ENCODE measurements at regions not wholly inside any gene's neighbourhood (a gene's known extent, or its start where the extent isn't known, plus 50 kb on each side); places are given as distances from the start of the nearest gene placed in this dataset.

DNA sequence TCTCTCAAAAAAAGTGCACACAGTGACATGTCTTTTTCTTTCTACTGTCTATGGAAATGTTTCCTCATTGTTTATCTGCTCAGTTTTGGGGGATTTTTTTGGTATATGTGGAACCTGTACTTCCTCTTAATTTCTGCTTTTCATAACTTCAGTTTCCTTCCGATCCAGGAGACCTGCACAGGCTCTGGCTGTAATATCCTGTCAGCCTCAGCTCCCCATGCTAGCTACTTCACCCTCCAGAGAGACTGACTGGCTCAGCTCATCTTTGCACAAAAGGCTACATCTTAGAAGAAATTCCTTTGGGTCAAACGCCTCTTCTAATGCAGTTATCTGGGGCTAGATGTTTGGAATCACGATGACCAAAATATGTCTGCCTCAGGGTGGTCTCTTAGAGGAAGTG is 378.4 kb downstream of the RND3 start:
- H3K27ac ChIP-seq, result no peak overlapping the region
- H3K4me1 ChIP-seq, result no peaks in the 10 kb centered on the region
- no peak overlapping the region for H3K4me3 ChIP-seq
- no peaks in the 10 kb centered on the region for H3K36me3 ChIP-seq
- WGBS, 2 donors (ENCODE audit: low coverage in 1 of 2), result 63 to 64% methylated on average over 3 of the region's 3 CpGs
- in situ Hi-C loops (cut with MboI; ENCODE audit: low pct_ligation_motif_present in 1 of 4, low pct_unique_long_range_greater_than_20kb in 1 of 4, low sequenced_read_pairs in 3 of 4) (no loop called here), intact Hi-C loops (cut with DNase I; ENCODE audit: low total_unique reads) (no loop called here)
- no peaks in the 10 kb centered on the region for H3K9me3 ChIP-seq
- DNase-seq, result no peak
- H3K27me3 ChIP-seq, result no peaks in the 10 kb centered on the region
- TF ChIP-seq POLR2A (IDR thresholded peaks at IDR 0.05) (no peak), EP300 (IDR thresholded peaks at IDR 0.05; ENCODE audit: low read depth) (no peak), POLR2AphosphoS5 (IDR thresholded peaks at IDR 0.05) (no peak)
- TF ChIP-seq, protein P1, sequence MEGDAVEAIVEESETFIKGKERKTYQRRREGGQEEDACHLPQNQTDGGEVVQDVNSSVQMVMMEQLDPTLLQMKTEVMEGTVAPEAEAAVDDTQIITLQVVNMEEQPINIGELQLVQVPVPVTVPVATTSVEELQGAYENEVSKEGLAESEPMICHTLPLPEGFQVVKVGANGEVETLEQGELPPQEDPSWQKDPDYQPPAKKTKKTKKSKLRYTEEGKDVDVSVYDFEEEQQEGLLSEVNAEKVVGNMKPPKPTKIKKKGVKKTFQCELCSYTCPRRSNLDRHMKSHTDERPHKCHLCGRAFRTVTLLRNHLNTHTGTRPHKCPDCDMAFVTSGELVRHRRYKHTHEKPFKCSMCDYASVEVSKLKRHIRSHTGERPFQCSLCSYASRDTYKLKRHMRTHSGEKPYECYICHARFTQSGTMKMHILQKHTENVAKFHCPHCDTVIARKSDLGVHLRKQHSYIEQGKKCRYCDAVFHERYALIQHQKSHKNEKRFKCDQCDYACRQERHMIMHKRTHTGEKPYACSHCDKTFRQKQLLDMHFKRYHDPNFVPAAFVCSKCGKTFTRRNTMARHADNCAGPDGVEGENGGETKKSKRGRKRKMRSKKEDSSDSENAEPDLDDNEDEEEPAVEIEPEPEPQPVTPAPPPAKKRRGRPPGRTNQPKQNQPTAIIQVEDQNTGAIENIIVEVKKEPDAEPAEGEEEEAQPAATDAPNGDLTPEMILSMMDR (IDR thresholded peaks at IDR 0.05), result no peak

DNA sequence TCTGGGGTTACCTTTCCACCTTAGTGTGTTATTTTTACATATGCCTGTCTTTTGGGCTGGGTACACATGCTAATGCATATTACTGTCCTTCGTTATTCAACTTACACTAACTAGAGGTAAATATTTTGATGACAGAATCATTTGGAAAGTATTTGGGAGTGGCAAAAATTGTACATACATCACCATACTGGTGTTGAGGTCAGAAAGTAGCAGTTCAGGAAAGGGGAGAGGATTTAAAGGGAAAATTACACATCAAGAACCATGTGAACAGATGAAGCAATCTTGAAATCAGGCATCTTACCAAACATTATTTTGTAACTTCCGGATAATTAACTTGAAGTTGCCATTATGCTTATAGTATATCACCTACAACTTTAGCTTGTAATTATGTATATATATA is 379.7 kb downstream of the RND3 start:
- H3K27ac ChIP-seq, result no peak overlapping the region
- H3K27me3 ChIP-seq, result no peaks in the 10 kb centered on the region
- intact Hi-C loops (cut with DNase I; ENCODE audit: low total_unique reads), result loop anchor here (1.0 kb wide), 1 partner anchor 40 kb away; no protein-coding TSS in a partner anchor
- DNase-seq, result no peak
- 73 to 87% methylated on average over 2 of the region's 2 CpGs for WGBS, 2 donors (ENCODE audit: low coverage in 1 of 2)
- in situ Hi-C loops (cut with MboI; ENCODE audit: low pct_ligation_motif_present in 1 of 4, low pct_unique_long_range_greater_than_20kb in 1 of 4, low sequenced_read_pairs in 3 of 4), result no loop called here
- no peaks in the 10 kb centered on the region for H3K9me3 ChIP-seq
- H3K36me3 ChIP-seq, result no peaks in the 10 kb centered on the region
- TF ChIP-seq, protein P1 (IDR thresholded peaks at IDR 0.05), result no peak
- no peak for TF ChIP-seq POLR2A (IDR thresholded peaks at IDR 0.05)
- no peaks in the 10 kb centered on the region for H3K4me1 ChIP-seq
- H3K4me3 ChIP-seq, result no peak overlapping the region

GRCh38 chr2:150107170-150107569 is 380.3 kb downstream of the RND3 start:
- Histone ChIP-seq H3K9me3 (no peaks in the 10 kb centered on the region), H3K4me3 (no peak overlapping the region), H3K27me3 (no peaks in the 10 kb centered on the region), H3K36me3 (no peaks in the 10 kb centered on the region), H3K4me1 (no peaks in the 10 kb centered on the region), H3K27ac (no peak overlapping the region)
- no peak for TF ChIP-seq POLR2AphosphoS5 (IDR thresholded peaks at IDR 0.05)
- TF ChIP-seq, protein P1 (IDR thresholded peaks at IDR 0.05), result no peak
- no peak for TF ChIP-seq POLR2A (IDR thresholded peaks at IDR 0.05)
- TF ChIP-seq EP300 (IDR thresholded peaks at IDR 0.05; ENCODE audit: low read depth), result no peak
- DNase-seq, result no peak
- intact Hi-C loops (cut with DNase I; ENCODE audit: low total_unique reads) (loop anchor here (1.0 kb wide), 1 partner anchor 41 kb away; no protein-coding TSS in a partner anchor), in situ Hi-C loops (cut with MboI; ENCODE audit: low pct_ligation_motif_present in 1 of 4, low pct_unique_long_range_greater_than_20kb in 1 of 4, low sequenced_read_pairs in 3 of 4) (no loop called here)
- WGBS, 2 donors (ENCODE audit: low coverage in 1 of 2), result 47 to 50% methylated on average over 1 of the region's 1 CpG

DNA sequence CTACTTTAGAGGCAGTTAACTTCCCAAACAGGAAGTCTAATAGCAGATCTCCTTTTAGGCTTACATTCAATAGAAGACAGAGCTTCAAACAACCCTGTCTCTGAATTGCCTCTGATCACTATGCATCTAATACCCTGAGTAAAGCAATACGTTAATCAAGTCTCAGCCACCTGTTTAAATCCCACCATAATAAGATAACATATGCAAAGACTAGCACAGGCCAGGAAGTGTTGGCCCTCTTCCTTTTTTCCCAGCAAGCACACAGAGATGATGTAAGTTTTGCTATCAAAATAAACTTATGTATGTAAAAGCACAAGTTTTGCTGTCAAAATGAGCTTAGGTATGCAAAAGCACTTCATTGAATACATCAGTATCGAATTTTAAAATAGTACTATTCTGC is 385.5 kb downstream of the RND3 start:
- intact Hi-C loops (cut with DNase I; ENCODE audit: low total_unique reads), result no loop called here
- Histone ChIP-seq H3K4me1 (peaks cover 0 to 3% (median 0%) of the 10 kb centered on the region in 4 donors), H3K9me3 (no peaks in the 10 kb centered on the region), H3K27ac (no peak overlapping the region), H3K36me3 (no peaks in the 10 kb centered on the region), H3K4me3 (no peak overlapping the region), H3K27me3 (no peaks in the 10 kb centered on the region)
- no peak for DNase-seq
- 39 to 94% methylated on average over 2 of the region's 2 CpGs for WGBS, 2 donors (ENCODE audit: low coverage in 1 of 2)
- TF ChIP-seq EP300 (IDR thresholded peaks at IDR 0.05; ENCODE audit: low read depth), result no peak
- TF ChIP-seq, protein P1 (IDR thresholded peaks at IDR 0.05), result no peak
- no peak for TF ChIP-seq POLR2A (IDR thresholded peaks at IDR 0.05)
- no peak for TF ChIP-seq POLR2AphosphoS5 (IDR thresholded peaks at IDR 0.05)
- in situ Hi-C loops (cut with MboI; ENCODE audit: low pct_ligation_motif_present in 1 of 4, low pct_unique_long_range_greater_than_20kb in 1 of 4, low sequenced_read_pairs in 3 of 4), result no loop called here
